SK-N-SH (cell line): ENCODE measurements at regions not wholly inside any gene's neighbourhood (a gene's known extent, or its start where the extent isn't known, plus 50 kb on each side); places are given as distances from the start of the nearest gene placed in this dataset.

Experiments used
- CTCF ChIP-seq: fragments of 200-600 bp; sonication (generic); IDR thresholded peaks from 2 replicates; pipeline ENCODE4 v1.6.1; 2017; ENCODE audit warnings: antibody characterized with exemption, mild to moderate bottlenecking, moderate library complexity
- YY1 ChIP-seq: IDR thresholded peaks from 2 replicates; pipeline ENCODE4 v1.4.0; 2012; ENCODE audit warnings: low read depth, mild to moderate bottlenecking

DNA sequence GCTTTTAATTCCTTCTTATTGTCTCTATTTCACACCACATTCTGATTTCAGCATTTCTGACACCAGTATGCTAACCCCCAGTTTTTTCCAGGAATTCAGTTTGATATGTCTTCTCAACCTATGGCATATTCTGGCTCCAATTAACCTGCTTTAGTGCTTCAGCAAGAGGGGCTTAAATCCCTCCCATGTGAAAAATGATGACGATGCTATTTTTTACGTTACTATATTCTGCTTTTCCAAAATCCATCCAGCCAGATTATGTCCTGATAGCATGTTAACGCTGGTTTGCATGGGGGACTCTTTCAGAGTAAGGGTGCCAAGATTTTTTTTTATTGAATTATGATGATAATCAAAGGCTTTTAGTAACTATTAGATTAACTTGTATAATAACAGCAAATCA, 163.3 kb upstream of the ADAMTS5 start:
- no peak for TF ChIP-seq YY1
- no peak for TF ChIP-seq CTCF
